GM12878 (cell line): ENCODE measurements at regions not wholly inside any gene's neighbourhood (a gene's known extent, or its start where the extent isn't known, plus 50 kb on each side); places are given as distances from the start of the nearest gene placed in this dataset.

Experiments
- ATAC-seq: fragments of 200-7000 bp; cut with Tn5 transposase; 3 replicates; pipeline ENCODE4 v1.9.1; 2020; ENCODE audit warnings: mild to moderate bottlenecking, moderate library complexity
- BruUV-seq: library from RNA; stranded (reverse); fragments of 400-500 nt; replicated peaks from 2 replicates; lab custom pipeline; 2021; lab: Mats Ljungman, UMichigan
- CTCF ChIA-PET: fragments of 300-600 bp; sonication (Branson Sonifier 250); formaldehyde crosslinking; extraction: SDS; loops from one replicate; lab custom pipeline; 2021; ENCODE audit warnings: inconsistent platforms; lab: Yijun Ruan, JAX
- POLR2A ChIA-PET: fragments of 350-600 bp; formaldehyde crosslinking; extraction: SDS; loops from one replicate; lab custom pipeline; 2021; ENCODE audit warnings: inconsistent platforms; lab: Charles Lee
- RAD21 ChIA-PET: fragments of 300-600 bp; sonication (Branson Sonifier 250); formaldehyde crosslinking; loops from one replicate; lab custom pipeline; 2023; ENCODE audit warnings: antibody characterized with exemption; ENCODE audit not compliant: unreplicated experiment; lab: Charles Lee
- SMC1A ChIA-PET: fragments of 300-600 bp; sonication (Branson Sonifier 250); formaldehyde crosslinking; loops from one replicate; lab custom pipeline; 2023; ENCODE audit not compliant: unreplicated experiment, uncharacterized antibody; lab: Charles Lee
- DNase-seq: peaks from one replicate; pipeline ENCODE4 v3.0.0-alpha.2; 2011; ENCODE audit warnings: low read depth, low spot score
- FAIRE-seq: peaks from 3 replicates; lab custom pipeline; 2011; peaks lifted over from hg19 to GRCh38; lab: Jason Lieb, UNC
- H2AFZ ChIP-seq: 2 replicates; pipeline ENCODE4 v1.6.0; 2011; ENCODE audit warnings: low read depth, low read length, control low read depth; ENCODE audit not compliant: control insufficient read depth
- H3K27ac ChIP-seq: 2 replicates; pipeline ENCODE4 v1.5.1; 2011; ENCODE audit warnings: control low read depth; ENCODE audit not compliant: control insufficient read depth, insufficient read depth
- H3K27me3 ChIP-seq, 2 experiments: replicated peaks in 1 of 2; 2 replicates each; pipeline versions ENCODE4 v1.6.0 to v1.6.1; 2011; ENCODE audit warnings: low read length in 1 of 2; ENCODE audit not compliant: control insufficient read depth in 2 of 2, insufficient read depth in 2 of 2
- H3K36me3 ChIP-seq, 2 experiments: 2 replicates each; pipeline ENCODE4 v1.5.1; 2011; ENCODE audit warnings: low read length in 1 of 2; ENCODE audit not compliant: control insufficient read depth in 2 of 2, insufficient read depth in 2 of 2
- H3K4me1 ChIP-seq: 2 replicates; pipeline ENCODE4 v1.6.1; 2011; ENCODE audit warnings: mild to moderate bottlenecking, low read length, moderate library complexity, mixed read lengths; ENCODE audit not compliant: control insufficient read depth, insufficient read depth
- H3K4me2 ChIP-seq: 2 replicates; pipeline ENCODE4 v1.6.0; 2011; ENCODE audit warnings: control low read depth; ENCODE audit not compliant: control insufficient read depth, insufficient read depth
- H3K4me3 ChIP-seq: fragments of 200-600 bp; sonication (generic); 2 replicates; pipeline ENCODE4 v1.5.1; 2016
- H3K79me2 ChIP-seq: 2 replicates; pipeline ENCODE4 v1.6.0; 2011; ENCODE audit warnings: low read length; ENCODE audit not compliant: control insufficient read depth, insufficient read depth
- H3K9ac ChIP-seq: 2 replicates; pipeline ENCODE4 v1.8.0; 2011; ENCODE audit warnings: low read length, control low read depth, mixed read lengths; ENCODE audit not compliant: control insufficient read depth, insufficient read depth
- H3K9me3 ChIP-seq: replicated peaks from 3 replicates; pipeline ENCODE4 v1.5.1; 2011; ENCODE audit warnings: mild to moderate bottlenecking, low read length; ENCODE audit not compliant: control insufficient read depth, insufficient read depth
- H4K20me1 ChIP-seq: 2 replicates; pipeline ENCODE4 v1.6.0; 2011; ENCODE audit not compliant: control insufficient read depth, insufficient read depth
- ASH2L ChIP-seq: fragments of 300-600, 200-600 bp; sonication (generic); IDR thresholded peaks from 2 replicates; pipeline ENCODE4 v1.6.1; 2017; ENCODE audit warnings: low read depth, mild to moderate bottlenecking, borderline replicate concordance
- BACH1 ChIP-seq: fragments of 450-650 bp; IDR thresholded peaks from 2 replicates; pipeline ENCODE4 v1.6.1; 2017; ENCODE audit warnings: mild to moderate bottlenecking, borderline replicate concordance
- BCLAF1 ChIP-seq: fragments of 450-650 bp; IDR thresholded peaks from 2 replicates; pipeline ENCODE4 v1.6.1; 2017; ENCODE audit warnings: antibody characterized with exemption, mild to moderate bottlenecking, moderate library complexity
- KLF5 ChIP-seq: fragments of 450-650 bp; IDR thresholded peaks from 2 replicates; pipeline ENCODE4 v1.6.1; 2014; ENCODE audit warnings: mild to moderate bottlenecking; ENCODE audit not compliant: partially characterized antibody
- NRF1 ChIP-seq: conservative IDR thresholded peaks from 2 replicates; pipeline ENCODE4 v1.6.1; 2011; ENCODE audit warnings: mild to moderate bottlenecking, low read depth, low read length, improper control_type of control experiment
- RCOR1 ChIP-seq: conservative IDR thresholded peaks from 2 replicates; pipeline ENCODE4 v1.6.1; 2012; ENCODE audit warnings: low read depth, low read length, improper control_type of control experiment
- SMC3 ChIP-seq: IDR thresholded peaks from 2 replicates; pipeline ENCODE4 v1.6.1; 2011; ENCODE audit warnings: low read length, improper control_type of control experiment, borderline replicate concordance
- STAT1 ChIP-seq: fragments of 450-650 bp; conservative IDR thresholded peaks from 2 replicates; pipeline ENCODE4 v1.6.1; 2014; ENCODE audit warnings: antibody characterized with exemption, mild to moderate bottlenecking
- YBX1 ChIP-seq: fragments of 450-650 bp; IDR thresholded peaks from 2 replicates; pipeline ENCODE4 v1.6.1; 2016; ENCODE audit warnings: antibody characterized with exemption
- ZNF217 ChIP-seq: fragments of 450-650 bp; IDR thresholded peaks from 2 replicates; pipeline ENCODE4 v1.6.1; 2017; ENCODE audit warnings: antibody characterized with exemption, mild to moderate bottlenecking
- ZSCAN29 ChIP-seq: fragments of 450-650 bp; IDR thresholded peaks from 2 replicates; pipeline ENCODE4 v1.6.1; 2017; ENCODE audit warnings: mild to moderate bottlenecking, moderate library complexity
- WGBS: methylation state at CpG from one replicate; pipeline ENCODE4 v1.1.6; 2016; ENCODE audit warnings: low lambda C conversion rate; ENCODE audit not compliant: insufficient replicate concordance, insufficient coverage; ENCODE audit errors: missing lambda C conversion rate; 5-methylcytosine and 5-hydroxymethylcytosine counted together
- in situ Hi-C: fragments of 300-500 bp; cut with MboI; formaldehyde crosslinking; loops from 9 replicates; pipeline ENCODE4 v1.14.3; 2018; ENCODE audit warnings: mixed read lengths
- intact Hi-C: fragments of 100-400 bp; cut with micrococcal nuclease; formaldehyde crosslinking; loops from one replicate; pipeline ENCODE4 v1.14.2; 2022; ENCODE audit not compliant: unreplicated experiment

GRCh38 chr10:100651916-100652315 is 93.5 kb upstream of the PAX2 start:
- peaks cover 8 to 15% of the 10 kb centered on the region in 2 experiments for H3K27me3 ChIP-seq
- no peak overlapping the region for H3K27ac ChIP-seq
- DNase-seq: no peak
- H4K20me1 ChIP-seq: no peaks in the 10 kb centered on the region
- ChIA-PET CTCF (no interaction called here), SMC1A (no interaction called here), POLR2A (no interaction called here), RAD21 (no interaction called here)
- H3K9ac ChIP-seq: no peak overlapping the region
- no peaks in the 10 kb centered on the region for H3K79me2 ChIP-seq
- no peaks in the 10 kb centered on the region for H3K4me1 ChIP-seq
- TF ChIP-seq YBX1 (no peak), ASH2L (no peak), ZSCAN29 (no peak), NRF1 (no peak), ZNF217 (no peak), SMC3 (no peak), BCLAF1 (no peak), BACH1 (no peak), RCOR1 (no peak), STAT1 (no peak), KLF5 (no peak)
- intact Hi-C loops: no loop called here
- H3K4me2 ChIP-seq: no peak overlapping the region
- in situ Hi-C loops: no loop called here
- H3K9me3 ChIP-seq: no peaks in the 10 kb centered on the region; the same call in 2 of the 3 replicates
- WGBS: 31% methylated on average over 3 of the region's 6 CpGs
- BruUV-seq: no TSS peak
- no peaks in the 10 kb centered on the region for H3K36me3 ChIP-seq
- no peak for ATAC-seq
- H3K4me3 ChIP-seq: no peak overlapping the region
- no peak overlapping the region for H2AFZ ChIP-seq
- no peak for FAIRE-seq
